Hypothalamus (tissue), 51 donors: ENCODE measurements at regions not wholly inside any gene's neighbourhood (a gene's known extent, or its start where the extent isn't known, plus 50 kb on each side); places are given as distances from the start of the nearest gene placed in this dataset.

Source experiments
- DNase-seq, 51 donors: peaks; one replicate each; lab custom pipeline; 2025; lab: John Stamatoyannopoulos, UW

DNA sequence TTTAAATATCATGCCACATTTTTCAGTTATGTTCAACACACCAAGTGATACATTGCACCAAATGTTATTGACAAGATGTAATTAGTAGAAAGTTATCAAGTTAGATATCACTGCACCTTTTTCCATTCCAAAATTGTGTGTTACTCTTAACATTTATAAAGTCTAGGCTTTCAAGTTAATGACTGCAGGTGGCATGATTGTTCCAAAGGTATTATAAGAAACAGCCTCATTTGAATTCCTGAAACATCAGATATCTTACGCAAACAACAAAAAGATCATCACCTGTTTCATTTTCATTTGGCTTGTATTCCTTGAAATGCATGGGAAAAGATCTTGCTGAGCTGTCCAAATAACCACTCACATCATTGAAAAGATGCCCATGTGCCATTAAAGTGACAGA lies 1528.2 kb upstream of the ZEB2 start:
- no peak for DNase-seq

DNA sequence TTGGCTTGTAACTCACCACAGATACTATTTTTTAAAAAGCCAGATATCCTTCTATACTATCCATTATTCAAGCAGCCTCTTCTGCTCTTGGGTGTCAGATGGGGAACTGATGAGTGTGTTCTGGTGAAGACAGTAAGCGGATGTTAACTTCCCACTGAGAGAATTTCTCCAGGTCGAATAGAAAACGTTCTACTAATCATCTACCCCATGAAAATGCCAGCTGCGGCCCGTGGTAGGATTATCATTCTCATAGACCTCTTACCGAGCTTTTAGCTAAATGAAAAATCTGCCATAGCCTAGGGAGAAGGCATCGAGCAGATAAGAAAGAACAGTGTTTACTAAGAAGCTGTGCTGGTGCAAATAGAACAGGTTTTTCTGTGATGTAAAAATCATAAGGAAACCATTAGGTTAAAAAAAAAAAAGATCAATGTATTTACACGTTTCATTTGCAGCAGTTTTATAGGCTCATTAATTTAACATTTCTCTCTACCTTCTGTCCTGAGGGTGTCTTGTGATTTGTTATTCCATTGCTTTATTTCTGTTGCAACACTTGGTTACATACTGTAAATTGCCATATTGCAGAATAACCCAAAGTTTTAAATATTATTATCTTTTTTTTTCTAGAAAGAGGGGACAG lies 1521.5 kb upstream of the ZEB2 start:
- no peak for DNase-seq

DNA sequence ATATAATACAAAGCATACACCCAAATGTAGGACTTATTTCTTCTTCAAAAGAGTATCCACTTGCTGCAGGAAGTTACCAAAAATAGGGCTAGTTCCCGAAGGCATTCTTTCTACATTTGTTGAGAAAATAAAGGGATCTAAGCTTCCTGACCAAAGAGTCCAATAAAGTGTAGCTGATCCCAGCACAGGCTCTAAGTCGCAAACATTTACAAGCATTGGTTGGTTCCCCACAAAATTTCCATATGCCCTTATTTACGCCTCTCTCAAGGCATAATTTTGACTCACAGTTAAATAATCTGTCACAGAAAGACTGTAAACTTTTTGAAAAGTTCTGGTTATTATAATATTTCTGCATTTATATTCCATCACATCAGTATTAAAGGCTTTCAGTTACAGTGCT lies 1520.1 kb upstream of the ZEB2 start:
- DNase-seq = no peak

DNA sequence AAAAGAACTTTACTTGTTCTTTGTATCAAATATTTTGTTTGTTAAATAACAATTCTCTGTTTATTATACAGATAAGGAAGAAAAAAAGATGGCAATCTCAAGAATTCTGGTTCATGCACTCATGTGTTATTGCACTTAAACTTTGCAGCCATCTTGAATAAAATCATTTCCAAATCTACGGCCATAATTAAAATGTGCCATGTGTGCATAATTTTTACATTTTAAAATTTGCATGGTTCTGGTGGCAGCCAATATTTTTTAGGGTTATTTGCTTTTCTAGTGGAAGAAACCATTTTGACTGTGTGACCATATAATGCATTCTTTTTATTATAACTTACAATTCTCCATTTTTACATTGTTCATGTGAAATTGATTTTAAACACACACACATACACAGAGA lies 1518.1 kb upstream of the ZEB2 start:
- no peak for DNase-seq

DNA sequence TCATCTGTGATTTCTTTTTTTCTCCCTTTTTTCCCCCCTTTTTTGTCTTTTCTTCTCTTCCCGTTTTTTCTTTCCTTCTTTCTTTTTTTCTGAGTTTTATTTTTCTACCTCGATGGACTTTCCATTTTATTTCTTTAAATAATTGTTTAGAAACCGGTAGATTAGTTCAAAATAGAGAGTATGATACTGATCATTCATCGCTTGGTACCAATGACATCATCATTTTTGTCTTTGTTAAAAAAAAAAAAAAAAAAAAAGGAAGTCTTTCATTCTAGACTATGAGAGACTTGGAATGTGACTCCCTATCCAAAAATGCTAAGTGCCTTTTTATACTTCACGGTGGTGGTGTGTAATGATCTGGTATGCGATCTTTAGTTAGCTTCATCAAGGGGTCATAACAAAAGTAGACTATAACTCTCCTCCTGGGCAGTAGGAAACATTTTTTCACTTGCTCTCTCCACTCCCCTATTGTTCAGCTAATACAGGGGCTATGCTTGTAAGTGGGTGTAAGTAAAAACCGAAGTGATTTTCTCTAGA lies 1517.5 kb upstream of the ZEB2 start:
- DNase-seq = no peak

DNA sequence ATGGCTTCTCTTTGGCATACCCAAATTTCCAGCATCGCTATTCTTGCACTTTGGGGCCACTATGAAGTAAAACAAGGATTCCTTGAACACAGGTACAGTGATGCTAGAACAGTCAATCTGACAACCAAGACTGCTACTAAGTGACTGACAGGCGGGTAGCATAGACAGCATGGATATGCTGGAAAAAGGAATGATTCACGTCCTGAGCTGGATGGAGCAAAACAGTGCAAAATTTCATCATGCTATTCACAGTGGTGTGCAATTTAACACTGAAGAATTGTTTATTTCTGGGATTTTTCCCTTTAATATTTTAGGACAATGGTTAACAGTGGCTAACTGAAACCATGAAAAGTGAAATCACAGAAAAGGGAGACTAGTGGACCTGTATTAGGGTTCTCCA lies 1511.2 kb upstream of the ZEB2 start:
- no peak for DNase-seq

DNA sequence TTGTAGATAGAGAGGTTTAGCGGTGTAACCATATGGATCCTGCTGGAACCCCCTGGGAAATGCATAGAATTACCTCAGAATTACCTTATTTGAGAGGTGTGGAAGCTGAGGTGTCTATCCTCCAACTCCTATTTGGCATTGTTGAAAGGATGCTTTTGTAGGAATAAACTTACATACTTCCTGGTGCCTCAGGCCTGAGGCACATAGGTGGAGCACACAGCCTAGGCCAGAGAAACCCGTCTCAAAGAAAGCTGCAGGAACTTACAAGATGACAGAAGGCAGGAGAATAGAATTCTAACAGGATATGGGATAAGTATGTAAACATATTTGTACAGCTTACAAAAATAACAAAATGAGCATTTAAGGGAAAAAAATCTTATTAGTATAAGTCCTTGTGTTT lies 1507.2 kb upstream of the ZEB2 start:
- no peak for DNase-seq

DNA sequence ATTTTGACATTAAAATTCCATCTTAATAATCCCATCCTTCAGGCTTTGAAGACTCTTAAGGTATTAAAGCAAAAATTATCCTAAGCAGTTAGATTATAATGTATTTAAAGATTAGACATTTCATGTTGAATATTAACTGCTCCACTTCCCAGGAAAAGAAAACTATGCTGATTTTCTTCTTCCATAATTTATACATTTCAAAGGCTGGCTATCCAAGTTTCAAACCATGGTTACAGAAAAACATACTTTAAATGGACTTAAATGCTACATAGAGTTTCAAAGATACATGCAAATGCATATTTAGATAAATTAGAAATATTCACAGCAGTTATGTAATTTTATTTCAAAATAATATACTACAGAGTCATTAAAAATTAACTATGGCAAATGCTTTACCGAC lies 1505.6 kb upstream of the ZEB2 start:
- DNase-seq = no peak

DNA sequence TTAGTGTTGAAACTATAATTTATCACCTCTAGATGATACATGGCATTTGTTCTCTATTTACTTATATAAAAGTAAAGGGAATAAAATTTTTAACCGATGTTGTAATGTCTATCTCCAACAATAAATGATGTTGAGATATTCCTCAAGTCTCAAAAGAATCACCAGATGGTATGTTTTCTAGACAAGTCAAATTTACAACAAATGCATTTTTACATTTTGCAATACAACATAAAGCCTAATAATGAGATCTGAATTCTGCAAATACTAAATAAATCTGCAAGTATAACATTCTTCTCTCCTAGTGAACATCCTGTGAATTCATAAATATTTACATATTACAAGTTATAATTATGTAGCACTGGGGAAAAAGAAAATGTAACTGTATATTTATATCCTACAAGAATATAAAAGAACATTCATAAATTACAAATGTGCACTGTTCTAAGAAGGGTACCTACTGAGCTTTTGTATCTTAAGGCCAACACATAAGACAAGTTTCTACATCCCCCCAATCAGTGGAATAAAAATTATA lies 1504.4 kb upstream of the ZEB2 start:
- no peak for DNase-seq

DNA sequence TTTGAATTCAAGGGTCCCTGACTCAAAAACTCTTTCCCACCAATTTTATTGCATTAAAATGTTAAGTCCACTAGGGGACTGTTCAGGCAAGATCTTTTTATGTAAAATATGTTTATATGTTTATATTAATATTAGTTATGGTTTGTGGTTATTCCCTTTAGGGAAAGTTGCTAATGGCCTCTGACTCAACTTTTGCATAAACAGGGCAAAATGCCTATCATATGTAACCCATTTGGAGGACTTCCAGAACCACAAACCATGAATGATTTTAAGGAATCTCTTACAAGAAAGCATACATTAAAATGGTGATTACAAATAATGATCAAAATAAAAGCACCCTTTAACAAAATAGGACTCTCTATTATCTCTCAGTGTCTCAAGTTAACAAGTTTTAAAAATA lies 1484.5 kb upstream of the ZEB2 start:
- DNase-seq = no peak

DNA sequence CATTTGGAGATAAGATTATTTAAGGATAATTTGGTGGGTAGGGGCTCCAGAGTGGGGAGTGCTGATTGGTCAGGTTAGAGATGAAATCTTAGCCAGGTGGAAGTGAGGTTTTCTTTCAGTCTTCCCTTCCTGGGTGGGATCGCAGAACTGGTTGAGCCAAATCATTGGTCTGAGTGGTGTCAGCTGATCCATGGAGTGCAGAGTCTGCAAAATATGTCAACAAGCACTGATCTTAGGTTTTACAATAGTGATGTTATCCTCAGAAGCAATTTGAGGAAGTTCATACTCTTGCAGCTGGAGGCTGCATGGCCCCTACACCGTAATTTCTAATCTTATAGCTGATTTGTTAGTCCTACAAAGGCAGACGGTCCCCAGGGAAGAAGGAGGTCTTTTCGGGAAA lies 1483.4 kb upstream of the ZEB2 start:
- no peak for DNase-seq

DNA sequence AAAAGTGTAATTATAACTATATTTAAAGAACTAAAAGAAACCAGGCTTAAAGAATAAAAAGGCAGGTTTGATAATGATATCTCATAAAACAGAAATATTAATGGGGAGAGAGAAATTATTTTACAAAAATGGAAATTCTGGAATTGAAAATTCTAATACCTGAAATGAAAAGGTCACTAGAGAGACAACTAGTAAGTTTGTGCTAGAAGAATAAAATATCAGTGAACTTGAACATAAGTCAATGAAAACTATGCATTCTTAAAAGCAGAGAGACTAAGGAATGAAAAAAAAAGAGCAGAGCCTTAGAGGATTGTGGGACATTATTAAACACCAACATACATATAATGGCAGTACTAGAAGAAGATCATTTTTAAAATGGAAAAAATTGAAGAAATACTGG lies 1475.0 kb upstream of the ZEB2 start:
- DNase-seq = no peak

DNA sequence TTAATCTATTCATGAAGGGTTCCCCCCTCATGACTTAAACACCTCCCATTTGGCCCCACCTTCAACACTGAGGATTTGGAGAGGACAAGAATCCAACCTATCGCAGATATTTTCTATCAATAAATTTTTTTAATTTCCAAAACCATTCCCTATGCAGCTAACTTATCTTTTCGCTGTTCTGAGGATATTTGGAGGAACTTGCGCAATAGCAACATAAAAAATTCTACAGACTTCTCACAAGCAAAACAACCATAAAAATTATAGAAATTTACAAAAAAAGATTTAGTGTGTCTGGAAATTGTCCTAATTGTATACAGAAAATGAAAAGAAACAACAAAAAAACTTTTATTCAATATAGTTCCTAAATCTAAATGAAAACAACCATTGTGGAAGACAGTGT lies 1472.7 kb upstream of the ZEB2 start:
- no peak for DNase-seq

DNA sequence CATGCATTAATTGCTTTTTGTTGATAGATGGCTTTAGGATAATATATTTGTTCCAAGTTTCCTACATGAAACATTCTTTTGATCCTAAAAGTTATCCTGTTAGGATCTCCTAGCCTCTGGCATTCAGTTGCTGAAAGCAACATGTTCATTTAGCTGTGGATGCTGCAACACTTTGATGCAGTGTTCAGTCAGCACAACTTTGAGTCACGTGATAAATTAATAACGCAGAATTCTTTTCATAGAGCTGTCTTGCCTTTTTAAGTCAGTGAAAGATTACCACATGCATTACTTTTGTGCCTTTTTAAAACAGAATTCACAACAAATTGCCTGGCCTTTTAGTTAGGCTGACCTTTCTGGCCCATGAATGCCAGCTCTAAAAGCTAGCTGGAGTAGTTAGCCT lies 1467.9 kb upstream of the ZEB2 start:
- no peak for DNase-seq

DNA sequence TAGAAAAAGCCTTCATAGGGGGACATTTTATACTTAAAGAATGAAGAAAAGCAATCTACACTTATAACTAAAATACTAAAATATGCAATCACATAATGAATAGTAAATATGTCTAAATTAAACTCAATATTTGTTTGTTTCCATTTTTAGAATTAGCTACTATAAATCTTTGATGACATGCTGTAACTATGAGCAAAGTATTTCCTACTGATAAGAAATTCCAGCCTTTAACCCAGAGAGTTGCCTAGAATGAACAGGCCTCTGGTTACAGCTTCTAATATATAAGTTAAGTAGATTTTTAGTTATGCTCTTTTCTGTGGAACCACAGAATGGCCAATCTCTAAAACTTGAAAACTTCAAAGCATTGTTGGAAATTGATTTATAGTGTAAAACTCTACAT lies 1465.6 kb upstream of the ZEB2 start:
- DNase-seq = no peak

DNA sequence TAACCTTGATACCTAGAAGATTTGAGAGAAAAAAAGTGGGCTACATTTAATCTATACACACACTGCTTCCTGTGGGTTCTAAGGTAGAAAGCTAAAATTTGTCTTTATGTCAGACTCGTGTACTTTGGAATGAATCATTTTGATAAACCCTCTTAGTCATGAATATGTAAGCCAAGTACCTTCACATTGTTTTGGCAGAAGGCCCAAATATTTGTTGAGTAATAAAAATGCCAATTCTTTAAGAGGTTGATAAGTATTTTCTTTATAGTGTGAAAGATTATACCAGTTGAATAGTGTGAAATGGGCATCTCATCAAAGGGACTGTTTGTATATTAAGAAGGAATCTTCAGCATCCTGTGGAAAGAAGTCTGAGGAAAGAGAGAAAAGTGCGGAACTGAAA lies 1464.7 kb upstream of the ZEB2 start:
- no peak for DNase-seq

DNA sequence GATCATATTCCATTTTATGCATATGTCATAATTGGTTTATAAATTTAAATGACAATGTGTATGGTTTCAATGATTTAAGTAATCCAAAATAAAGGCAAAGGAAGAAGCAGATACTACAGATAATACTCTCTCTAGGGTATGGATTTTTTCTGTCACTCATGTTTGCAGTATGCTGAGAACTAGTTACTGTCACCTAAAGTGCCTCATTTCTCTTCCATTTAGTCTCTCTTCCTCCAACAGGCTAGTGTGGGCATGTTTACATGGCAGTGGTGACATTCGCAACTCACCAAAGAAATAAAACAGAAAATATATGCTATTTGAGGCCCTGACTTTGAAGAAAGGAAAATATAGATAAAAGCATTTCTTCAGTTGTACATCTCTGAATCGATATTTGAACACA lies 1460.4 kb upstream of the ZEB2 start:
- no peak for DNase-seq

DNA sequence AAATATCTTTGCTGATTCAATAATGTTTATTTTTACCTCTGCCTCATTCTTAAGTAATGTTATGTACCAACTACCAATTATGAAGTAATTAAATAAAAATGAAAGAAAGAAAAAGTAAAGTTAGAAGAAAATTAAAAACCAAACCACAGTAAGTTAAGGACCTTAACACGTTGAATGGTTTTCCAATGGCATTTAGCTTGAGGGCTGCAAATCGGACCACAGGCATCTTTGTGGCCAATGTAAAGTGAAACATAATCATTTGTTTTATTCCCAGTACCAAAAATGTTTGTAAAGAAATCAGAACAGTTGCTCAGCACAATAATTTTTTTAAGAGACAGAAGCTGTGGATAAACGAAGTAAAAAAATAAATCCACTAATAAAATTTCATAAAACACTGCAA lies 1455.5 kb upstream of the ZEB2 start:
- no peak for DNase-seq

DNA sequence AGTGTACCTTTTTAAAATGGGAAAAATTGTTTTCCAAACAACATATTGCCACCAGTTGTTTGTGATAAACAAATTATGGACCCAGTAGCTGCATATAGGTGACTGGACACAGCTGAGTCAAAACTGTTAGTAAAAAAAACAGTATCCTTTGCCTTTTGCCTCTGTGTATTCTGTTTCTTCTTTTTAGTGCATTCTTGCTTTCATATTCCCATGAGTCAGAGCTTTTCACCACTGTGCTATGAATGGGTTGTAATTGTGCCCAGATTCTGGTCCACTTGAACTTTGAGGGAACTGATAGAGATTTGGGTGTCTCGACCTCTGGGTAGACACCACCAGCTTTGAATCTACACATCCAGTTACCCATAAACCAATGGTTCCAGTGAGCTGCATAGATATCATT lies 1441.9 kb upstream of the ZEB2 start:
- DNase-seq = no peak

DNA sequence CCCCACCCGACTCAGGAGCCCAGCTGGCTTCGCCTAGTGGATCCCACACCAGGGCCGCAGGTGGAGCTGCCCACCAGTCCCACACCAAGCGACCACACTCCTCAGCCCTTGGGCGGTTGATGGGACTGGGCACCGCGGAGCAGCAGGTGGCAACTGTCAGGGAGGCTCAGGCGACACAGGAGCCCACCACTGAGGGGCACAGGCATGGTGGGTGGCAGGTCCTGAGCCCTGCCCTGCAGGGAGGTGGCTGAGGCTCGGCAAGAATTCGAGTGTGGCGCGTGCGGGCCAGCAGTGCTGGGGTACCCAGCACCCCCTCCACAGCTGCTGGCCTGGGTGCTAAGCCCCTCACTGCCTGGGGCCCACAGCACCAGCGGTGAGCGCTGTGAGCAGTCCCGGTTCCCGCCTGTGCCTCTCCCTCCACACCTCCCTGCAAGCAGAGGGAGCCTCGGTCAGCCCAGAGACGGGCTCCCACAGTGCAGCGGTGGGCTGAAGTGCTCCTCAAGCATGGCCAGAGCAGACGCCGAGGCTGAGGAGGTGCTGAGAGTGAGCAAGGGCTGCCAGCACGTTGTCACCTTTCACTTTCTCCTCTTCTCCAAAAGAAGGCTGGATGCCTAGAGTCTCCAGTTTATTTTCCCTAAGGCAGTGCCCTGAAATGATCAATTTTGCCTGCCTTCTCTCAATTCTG lies 1440.7 kb upstream of the ZEB2 start:
- no peak for DNase-seq

DNA sequence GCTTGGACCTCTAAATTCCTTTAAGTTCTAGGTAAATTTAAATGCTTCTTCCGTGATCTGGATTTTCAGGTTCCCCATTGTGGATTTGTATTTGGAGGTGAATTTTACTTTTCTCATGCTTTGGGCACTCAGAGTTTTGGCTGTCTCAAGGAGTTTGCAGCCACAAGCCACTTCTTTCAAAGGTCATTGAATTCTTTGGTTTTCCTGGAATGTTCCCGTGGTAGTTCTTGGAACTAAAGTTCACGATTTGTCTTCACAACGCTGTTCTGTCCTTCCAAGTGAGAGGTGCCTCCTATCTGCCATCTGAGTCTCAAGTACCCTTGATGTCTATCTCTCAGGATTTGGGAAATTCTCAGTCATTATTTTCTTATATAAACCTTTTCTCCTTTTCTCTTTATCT lies 1438.7 kb upstream of the ZEB2 start:
- DNase-seq = no peak

DNA sequence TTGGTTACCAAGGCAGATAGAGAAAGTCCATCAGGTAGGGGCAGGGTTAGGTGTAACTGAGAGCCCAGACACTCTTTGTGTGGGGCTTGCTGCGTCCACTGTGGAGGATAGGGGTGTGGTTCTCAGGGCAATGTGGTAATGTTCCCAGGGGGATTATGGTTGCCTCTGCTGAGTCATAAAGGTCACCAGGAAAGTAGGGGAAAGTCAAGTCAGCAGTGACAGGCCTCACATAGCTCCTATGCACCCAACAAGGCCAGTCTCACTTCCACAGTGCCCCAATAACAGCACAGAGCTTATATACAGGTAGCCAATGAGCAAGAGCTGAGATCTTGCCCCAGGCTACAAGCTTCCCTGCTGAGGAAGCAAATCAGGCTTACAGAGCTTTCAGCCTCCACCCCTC lies 1438.0 kb upstream of the ZEB2 start:
- DNase-seq = no peak

DNA sequence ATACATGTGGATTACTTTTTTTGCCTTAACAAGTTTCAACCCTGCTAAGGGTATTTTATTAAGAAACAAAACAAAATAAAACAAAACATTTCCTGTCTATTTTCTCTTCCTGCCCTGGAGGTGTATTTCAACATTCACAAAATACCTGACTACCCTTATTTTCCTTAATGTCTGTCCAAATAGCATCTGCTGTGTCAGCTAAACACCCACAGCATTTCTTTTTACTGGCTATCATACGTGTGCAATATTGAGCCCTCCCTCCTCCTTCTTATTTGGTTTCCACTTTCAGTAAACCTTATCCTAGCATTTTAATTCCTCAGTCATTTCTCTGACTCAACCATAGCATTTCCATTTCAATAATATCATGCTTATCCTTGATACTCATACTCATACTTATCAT lies 1420.0 kb upstream of the ZEB2 start:
- no peak for DNase-seq
